ENCODE measurements at regions not wholly inside any gene's neighbourhood (a gene's known extent, or its start where the extent isn't known, plus 50 kb on each side); places are given as distances from the start of the nearest gene placed in this dataset.
"Not testable (repeated sequence)": the region's sequence is repeated elsewhere in the genome, so short reads cannot be mapped to it uniquely, and the experiment has no call there.

DNA sequence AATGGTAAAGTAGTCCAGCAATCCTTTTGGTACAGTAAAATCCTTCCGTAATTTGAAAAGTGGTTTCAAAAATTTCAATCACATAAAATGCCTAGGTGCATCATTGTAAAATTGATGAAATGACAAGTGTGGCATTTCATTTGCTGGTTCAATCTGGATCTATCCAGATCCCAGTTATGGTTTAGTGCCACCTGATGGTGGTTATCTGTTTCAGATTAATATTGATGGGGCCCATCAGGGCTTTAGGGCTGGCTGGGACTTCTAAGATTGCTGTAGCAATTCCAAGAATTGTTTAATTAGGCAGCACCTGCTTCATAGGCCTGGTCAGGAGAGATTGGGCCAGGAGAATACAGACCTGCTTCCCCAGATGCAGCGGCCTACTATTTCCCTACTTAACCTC lies 55.5 kb upstream of the PIK3C3 start:
- FAIRE-seq (no peak), DNase-seq (ENCODE audit: low spot score) (no peak)

DNA sequence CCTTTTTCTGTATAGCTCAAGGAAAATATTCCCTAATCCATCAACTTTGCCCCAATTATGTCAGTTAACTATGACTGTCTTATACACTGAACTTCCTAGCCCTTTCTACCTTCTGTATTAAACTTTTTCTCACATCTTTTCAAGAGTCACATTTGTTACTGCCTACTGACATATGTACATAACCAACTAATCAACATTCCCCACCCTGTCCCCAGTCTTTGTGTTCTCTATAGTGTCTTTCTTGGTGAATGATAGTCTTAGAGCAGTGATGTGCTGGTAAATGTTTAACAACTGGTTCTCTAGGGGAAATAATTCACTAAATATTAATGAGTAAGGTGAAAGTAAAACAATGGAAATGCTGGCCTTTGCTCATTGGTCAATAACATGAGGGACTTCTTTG lies 61.6 kb upstream of the PIK3C3 start:
- DNase-seq (ENCODE audit: low spot score) (no peak), FAIRE-seq (no peak)

DNA sequence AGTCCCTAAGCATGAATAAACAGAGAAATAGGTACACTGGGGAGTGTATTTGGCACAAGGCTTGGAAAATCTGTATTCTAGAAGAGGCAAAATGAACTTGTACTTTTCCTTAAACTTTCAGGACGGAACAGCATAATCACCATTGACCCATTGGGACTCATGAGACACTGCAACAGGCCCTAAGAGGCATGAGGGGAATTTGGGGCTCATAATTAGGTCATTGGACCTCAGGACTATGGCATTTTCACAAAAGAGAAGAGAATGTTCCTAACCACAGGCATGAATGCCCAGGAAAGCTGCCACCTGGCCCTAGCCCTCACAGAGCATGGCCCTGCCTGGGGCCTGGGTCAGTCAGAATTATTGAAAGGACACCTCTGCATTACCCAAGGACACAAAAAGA lies 67.9 kb upstream of the PIK3C3 start:
- DNase-seq (ENCODE audit: low spot score) (no peak), FAIRE-seq (no peak)

DNA sequence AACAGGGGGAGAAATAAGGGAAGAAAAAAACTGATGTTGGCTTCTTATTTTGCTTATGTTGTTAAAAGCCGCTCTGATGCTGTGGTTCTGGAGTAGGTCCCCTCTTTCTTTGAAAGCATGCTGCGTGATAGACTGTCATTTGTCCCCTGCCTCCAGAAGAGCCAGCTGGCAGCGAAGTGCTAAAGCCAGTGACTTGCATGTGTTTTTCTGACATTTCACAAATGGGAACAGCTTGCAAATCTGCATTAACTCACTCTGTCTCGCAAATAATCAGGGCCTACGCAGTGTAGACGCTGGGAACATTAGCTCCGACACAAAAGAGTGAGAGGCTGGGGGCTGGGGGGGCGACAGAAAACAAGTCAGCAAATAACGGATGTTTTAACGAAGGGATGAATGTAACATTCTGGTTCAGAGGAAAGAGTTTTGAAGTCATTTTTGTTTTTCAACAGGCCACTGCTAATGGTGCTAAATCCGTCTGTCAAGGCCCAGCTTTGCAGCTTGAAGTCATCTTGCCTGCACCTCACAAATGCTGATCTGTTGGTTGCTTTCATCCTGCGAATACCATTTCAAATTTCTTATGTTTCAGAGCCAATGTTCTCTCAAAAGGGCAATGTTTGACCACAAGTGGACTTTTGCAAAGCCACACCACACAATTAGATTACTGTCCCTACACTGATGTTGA lies 68.8 kb upstream of the PIK3C3 start:
- DNase-seq (ENCODE audit: low spot score) (no peak), FAIRE-seq (no peak)

DNA sequence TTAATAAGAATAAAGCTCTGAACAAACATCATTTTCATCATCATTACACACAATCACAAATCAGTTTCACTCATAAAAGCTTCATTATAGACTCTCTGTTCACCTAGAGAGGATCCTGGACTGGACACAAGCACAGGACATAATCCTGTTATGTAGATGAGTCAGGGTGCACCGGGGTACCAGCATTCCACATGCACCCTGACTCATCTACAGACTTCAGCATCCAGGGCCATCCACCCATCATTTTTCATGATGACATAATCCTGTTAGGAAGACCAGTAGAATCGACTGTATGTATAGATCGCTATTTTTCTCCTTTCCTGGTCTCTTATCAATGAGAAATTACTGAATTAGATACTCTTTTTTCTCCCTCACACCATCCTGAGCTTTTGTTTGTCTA lies 73.7 kb upstream of the PIK3C3 start:
- FAIRE-seq (no peak), DNase-seq (ENCODE audit: low spot score) (no peak)

DNA sequence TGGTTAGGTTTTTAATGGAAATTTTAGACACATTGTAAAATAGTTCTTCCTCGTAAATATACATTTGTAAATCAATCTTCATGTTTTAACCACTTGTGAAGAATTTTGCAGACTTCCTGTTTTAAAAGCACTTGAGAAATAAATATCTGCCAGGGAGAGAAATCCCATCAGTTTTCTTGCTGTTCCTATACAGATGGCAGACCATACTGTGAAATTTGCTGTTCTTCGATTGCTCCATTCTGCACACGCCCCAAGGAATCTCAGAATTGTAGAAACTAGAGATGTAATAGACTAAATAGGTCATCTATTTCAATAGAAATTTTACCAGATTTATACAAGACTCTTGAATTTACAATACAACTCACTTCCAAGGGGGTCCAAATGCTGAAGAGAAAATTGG lies 75.8 kb upstream of the PIK3C3 start:
- FAIRE-seq (no peak), DNase-seq (ENCODE audit: low spot score) (no peak)

DNA sequence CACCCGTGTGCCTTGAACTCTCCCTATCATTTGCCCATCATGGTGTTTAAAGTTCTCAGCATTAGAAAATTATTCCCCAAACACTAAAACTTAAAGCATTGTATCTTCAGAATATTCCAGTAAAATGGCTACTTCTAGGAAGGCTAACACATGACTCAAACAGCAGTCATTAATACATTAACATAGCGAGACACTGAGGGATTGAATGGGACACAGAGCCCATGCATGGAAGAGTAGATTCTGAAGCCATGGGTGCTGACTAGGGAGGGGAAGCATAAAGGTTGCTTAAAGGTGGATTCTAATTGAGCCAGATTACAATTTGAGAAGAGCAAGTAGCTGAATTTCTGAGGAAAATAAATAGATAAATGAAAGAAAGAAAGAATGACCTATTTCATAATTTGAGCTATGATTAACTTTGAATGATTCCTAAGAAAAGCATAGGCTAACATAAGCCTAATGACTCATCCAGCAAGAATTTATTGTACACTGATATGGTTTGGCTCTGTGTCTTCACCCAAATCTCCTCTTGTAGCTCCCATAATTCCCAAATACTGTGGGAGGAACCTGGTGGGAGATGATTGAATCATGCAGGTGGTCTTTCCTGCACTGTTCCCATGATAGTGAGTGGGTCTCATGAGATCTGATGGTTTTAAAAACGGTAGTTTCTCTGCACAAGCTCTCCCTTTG lies 79.8 kb upstream of the PIK3C3 start:
- FAIRE-seq, result no peak
- no peak for DNase-seq (ENCODE audit: low spot score)

DNA sequence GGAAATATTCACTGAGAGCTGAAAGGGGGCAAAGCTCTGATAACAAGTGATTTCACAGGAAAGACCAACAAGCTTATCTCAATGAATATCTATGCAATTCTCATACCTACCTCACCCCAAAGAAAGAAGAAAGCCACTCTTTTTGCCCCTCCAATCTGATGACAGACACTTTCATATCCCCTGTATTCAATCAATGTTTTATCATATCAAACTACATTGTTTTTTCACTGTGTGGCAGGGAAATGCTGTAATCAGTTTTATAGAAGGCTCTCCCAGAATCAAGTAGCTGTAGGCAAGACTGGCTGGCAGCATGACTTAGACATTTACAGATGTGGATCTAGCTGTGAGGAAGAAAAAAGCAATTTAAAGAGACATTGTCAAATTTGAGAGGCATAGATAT lies 81.3 kb upstream of the PIK3C3 start:
- FAIRE-seq, result no peak

DNA sequence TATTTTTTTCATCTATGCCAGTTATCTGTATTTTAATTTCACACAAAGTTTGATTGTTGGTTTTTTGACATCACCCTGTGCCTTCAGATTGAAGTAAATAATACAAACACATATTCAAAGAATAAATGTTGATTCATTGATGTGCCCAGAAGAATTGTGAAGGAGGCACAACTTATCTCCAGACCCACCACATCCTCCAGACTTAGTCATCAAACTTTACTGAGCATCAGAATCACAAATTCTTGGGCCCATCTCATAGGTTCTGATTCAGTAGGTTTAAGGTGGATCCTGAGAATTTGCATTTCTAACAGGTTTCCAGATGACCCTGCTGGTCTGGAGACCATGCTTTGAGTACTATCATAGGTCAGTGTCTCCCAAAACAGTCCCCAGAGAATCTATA lies 82.8 kb upstream of the PIK3C3 start:
- FAIRE-seq (no peak), DNase-seq (ENCODE audit: low spot score) (no peak)

More for the DNA sequence above, 81.3 kb upstream of the PIK3C3 start:
- no peak for DNase-seq (ENCODE audit: low spot score)

DNA sequence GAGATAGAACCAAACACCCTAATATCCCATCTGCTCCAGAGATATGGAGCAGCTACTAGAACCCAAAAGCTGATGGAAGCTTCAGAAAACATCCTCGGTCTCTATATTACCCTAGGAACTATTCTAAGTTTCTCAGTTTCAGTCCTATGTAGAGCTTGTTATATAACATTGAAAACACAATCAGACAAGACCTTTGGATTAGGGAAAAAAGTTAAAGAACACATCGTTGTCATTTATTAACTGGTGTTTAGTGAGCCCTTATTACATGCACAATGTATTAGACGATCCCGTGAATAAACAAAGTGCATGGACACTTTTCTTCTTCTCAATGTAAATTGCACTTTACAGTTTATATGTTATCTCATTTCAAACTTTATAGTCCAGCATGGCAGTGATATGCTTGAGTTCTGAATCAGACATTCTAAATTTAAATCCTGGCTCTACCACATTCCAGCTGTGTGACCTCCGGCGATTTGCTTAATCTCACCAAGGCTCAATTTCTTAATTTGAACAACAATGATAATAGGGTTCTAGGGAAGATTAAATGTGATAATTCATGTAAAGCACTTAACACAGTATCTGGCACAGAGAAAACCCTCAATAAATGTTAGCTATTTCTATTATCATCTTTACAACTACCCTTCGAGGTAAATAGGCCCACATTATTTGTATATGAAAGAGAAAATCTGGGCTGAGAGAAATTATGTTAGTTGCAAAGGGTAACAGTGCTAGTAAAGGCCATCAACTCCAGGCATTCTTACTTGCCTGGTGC lies 83.6 kb upstream of the PIK3C3 start:
- no peak for FAIRE-seq

DNA sequence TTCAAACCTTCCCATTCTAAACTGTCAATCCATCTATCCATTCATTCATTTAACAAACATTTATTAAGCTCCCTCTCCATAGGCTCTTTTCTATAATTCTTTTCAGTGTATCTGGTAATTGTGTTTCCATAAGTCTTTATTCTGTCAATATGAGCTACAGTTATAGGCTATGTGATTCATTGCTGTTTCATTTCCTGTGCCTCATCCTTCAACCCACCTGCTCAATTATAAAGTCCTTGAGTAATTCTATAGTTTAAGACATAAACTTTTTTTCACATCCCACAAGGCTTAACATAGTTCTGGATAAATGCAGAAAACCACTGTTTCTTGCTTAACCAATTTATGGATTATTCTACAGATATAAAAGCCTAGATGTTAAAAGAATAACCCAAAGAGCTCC lies 84.2 kb upstream of the PIK3C3 start:
- DNase-seq (ENCODE audit: low spot score) (no peak), FAIRE-seq (no peak)

More for the DNA sequence above, 83.6 kb upstream of the PIK3C3 start:
- DNase-seq (ENCODE audit: low spot score), result no peak

DNA sequence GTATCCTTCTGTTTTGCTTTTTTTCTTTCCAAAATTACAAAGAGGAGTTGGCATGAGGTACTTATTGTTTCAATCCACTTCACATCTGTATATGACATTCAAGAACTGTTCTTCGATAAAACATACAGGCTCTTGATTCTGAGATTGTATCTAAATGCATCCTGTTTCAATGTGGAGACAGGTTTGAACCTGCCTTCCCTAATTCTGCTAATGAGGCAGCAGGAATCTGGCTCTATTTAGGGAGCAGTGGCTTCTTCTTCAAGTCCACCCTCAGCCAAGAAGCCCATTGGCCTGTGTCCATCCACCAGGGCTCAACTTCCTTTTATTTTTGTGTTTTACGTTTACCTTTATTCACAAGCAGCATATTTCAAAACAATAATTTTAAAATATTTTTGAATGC lies 84.8 kb upstream of the PIK3C3 start:
- FAIRE-seq, result no peak
- no peak for DNase-seq (ENCODE audit: low spot score)

DNA sequence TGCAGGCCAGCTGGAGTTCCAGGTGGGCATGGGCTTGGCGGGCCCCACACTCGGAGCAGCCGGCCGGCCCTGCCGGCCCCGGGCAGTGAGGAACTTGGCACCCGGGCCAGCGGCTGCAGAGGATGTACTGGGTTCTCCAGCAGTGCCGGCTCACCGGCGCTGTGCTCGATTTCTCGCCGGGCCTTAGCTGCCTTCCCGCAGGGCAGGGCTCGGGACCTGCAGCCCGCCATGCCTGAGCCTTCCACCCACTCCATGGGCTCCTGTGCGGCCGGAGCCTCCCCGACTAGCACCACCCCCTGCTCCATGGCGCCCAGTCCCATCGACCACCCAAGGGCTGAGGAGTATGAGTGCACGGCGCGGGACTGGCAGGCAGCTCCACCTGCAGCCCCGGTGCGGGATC lies 89.2 kb upstream of the PIK3C3 start:
- DNase-seq (ENCODE audit: low spot score); FAIRE-seq: not testable (repeated sequence)

DNA sequence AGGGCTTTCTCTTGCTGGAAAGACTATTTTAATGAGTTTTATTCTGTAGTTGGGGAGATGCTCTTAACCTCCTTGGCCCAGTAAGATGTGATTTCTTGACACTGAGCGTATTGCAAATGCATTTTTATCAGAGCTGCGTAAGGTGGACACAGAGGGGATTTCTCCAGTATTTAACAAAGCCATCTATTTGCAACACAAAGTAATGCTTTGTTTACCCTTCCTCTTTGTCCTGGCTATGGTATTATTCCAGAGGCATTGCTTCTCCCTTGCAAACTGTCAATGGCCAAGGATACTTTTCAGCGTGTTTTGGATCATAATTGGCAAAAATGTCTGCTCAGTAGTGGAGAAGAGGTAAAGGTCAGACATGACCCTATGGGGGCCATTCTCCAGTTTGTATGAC lies 90.8 kb upstream of the PIK3C3 start:
- no peak for FAIRE-seq
- no peak for DNase-seq (ENCODE audit: low spot score)

DNA sequence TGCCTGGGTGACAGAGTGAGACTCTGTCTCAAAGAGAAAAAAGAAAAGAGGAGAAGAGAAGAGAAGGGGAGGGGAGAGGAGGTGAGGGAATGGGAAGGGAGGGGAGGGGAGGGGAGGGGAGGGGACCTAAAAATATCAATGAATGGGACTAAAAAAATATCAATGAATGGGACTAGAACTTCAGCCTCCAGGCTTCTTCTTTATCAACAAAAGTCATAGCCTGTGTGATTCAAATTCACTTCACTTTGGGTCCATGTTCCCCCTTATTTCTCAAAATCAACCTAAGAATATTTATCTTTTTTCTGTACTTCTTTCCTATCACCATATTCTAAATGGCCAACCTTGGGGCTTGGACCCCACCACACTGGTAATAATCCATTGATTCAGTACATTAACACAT lies 92.1 kb upstream of the PIK3C3 start:
- DNase-seq (ENCODE audit: low spot score) (no peak), FAIRE-seq (no peak)

DNA sequence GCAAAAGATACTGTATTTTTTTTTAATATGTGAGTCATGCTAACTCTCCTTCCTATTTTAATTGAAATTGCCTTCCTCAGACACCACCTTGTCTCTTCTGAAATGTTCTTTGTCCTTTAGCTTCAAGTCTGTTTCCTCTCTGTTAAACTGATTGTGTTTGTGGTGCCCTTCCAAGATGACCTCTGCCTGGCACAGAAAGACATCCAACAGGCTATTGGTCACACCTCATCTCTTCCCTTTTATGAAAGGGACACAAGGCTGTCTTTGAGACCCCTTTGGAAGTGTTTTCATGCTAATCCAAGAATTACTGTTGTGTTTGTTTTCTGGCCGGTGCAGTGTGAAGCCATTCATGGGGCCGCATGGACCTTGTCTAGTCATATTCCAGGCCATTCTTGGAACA lies 94.0 kb upstream of the PIK3C3 start:
- no peak for DNase-seq (ENCODE audit: low spot score)
- no peak for FAIRE-seq

DNA sequence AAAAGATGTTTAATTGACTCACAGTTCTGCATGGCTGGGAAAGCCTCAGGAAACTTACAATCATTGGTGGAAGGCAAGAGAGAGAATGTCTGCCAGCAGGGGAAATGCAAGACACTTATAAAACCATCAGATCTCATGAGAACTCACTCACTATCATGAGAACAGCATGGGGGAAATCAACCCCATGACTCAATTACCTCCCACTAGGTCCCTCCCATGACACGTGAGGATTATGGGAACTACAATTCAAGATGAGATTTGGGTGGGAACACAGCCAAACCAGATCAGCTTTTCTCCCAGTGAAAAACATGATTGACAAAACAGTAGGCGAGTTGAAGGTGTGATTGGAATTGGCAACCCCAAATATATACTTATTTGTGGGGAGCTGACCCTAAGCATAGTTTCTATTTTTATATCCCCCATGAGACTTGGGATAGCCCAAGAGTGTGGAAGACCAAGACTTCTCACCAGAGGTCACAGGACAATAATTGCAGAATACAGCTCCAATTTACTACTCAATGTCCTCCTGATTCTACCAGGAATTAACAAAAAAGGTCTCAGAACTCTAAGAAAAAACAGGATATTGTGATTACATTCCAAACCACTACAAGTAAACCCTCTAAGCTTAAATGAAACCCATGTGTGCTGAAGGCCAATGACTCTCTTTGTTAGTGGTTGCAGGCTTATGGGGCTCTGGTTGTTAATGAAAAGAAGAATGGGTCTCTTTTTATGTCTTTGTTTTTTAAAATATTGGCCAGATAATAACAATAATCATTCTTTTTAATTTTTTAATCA lies 96.1 kb upstream of the PIK3C3 start:
- no peak for DNase-seq (ENCODE audit: low spot score)
- FAIRE-seq, result no peak

DNA sequence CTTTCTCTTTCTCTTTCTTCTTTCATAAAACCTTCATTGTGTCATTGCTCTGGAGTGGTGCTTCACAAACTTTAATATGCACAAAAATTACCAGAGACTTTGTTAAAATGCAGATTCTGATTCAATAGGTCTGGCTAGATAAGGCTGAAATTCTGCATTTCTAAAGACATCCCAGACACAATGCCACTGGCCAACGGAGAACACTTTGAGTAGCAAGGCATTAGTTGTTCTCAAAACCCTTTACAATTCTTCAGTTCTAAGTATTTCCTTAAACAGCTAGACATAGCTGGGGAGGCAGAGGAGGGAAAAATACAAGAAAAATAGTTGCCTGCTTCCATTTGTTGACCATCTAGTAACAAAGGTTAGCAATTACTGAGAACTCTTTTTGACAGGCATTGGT lies 101.8 kb upstream of the PIK3C3 start:
- no peak for FAIRE-seq
- DNase-seq (ENCODE audit: low spot score), result no peak

DNA sequence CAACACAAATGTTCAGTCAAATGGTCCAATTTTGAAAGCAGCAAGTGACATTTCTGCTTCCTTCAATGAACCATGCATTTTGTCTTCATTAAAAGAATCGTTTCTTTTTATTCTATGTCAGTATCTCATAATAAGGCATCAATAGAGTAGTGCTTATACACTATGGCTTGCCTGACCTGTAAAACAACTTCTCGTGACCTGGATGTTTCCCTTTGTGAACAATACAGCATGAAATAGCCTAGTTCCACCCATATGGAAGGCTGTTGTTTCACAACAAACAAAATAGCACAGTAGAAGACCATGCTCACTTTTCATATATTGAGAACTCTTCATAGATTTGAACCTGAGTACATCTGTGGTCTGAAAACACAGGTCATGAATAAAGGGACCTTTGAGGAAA lies 104.3 kb upstream of the PIK3C3 start:
- no peak for FAIRE-seq
- no peak for DNase-seq (ENCODE audit: low spot score)

DNA sequence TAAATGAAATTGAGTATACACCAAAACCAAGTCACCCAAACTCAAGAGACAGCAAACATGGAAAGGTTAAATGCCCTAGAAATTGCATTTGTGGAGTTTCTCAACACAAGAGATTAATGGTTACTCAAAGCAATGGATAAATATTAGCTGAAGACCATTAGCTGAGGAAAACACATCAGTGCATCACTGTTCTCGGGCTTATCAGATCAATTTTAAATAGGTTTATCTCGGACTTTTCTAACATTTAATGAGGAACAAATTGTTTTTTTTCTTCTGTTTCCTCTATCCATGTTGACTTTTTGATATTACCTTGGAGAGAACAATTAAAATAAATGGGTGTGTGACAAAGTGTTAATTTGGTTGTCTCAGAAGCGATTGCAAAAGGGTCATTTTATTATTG lies 105.4 kb upstream of the PIK3C3 start:
- FAIRE-seq, result no peak
- DNase-seq (ENCODE audit: low spot score), result no peak

DNA sequence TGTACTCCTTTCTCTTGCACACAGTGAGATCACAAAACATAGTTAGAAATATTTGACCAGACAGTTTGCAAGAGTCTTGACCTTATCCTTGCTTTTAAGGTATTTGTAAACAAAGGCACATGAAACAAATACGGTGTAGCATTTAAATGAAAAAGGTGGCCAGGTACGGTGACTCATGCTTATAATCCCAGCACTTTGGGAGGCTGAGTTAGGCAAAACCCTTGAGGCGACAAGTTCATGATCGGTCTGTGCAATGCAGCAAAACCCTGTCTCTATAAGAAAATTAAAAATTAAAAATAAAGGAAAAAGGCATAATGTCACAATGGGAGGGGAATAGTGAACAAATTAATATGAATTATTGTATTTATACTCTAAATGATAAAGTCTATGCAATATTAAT lies 109.5 kb upstream of the PIK3C3 start:
- no peak for FAIRE-seq
- DNase-seq (ENCODE audit: low spot score), result no peak

DNA sequence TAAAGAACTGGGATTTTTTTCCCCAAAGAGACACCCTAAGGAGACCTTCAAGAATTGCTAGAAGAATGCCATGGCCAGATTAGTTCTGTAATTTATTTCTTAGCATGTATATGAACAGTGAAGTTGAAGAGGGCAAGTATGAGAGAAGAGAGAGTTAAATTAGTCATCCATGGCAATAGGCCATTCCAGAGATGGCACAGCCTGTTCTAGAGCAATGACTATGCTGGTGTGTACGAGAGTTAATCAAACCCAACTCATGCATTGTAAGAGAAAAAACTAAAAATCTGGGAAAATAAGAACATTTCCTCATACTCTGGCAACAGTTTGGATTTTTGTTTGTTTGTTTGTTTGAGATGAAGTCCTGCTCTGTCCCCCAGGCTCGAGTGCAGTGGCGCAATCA lies 112.1 kb upstream of the PIK3C3 start:
- DNase-seq (ENCODE audit: low spot score), result no peak
- no peak for FAIRE-seq
